T-cell (primary cell): ENCODE measurements at regions not wholly inside any gene's neighbourhood (a gene's known extent, or its start where the extent isn't known, plus 50 kb on each side); places are given as distances from the start of the nearest gene placed in this dataset.

ENCODE experiments used
- ATAC-seq, 4 experiments: fragments of 200-7000 bp in 3 of 4; fragments of 150-1000 bp in 1 of 4; cut with Tn5 transposase; replicated peaks in 1 of 4; 1 replicate in 3 of 4; 2 replicates in 1 of 4; pipeline ENCODE4 v1.10.0; 2021; ENCODE audit warnings: moderate library complexity in 3 of 4, mild to moderate bottlenecking in 2 of 4, moderate number of reproducible peaks in 1 of 4
- CTCF ChIA-PET, 2 donors: fragments of 300-600 bp; sonication (Branson Sonifier 250); formaldehyde crosslinking; loops; one replicate each; lab custom pipeline; 2022; ENCODE audit warnings: antibody characterized with exemption in 2 of 2; lab: Charles Lee
- POLR2A ChIA-PET, 2 donors: fragments of 300-600 bp; sonication (Branson Sonifier 250); formaldehyde crosslinking; loops; one replicate each; lab custom pipeline; 2022; ENCODE audit warnings: antibody characterized with exemption in 2 of 2; lab: Charles Lee
- DNase-seq, 35 experiments: peaks; one replicate each; pipeline versions ENCODE4 v3.0.0 to v3.0.0-alpha.2; 2013 to 2023
- H3K27ac ChIP-seq: one replicate; pipeline ENCODE4 v1.5.1; 2013; ENCODE audit warnings: low read length
- H3K27me3 ChIP-seq, 2 experiments: replicated peaks in 1 of 2; 1 replicate in 1 of 2; 2 replicates in 1 of 2; pipeline versions ENCODE4 v1.6.1 to v1.7.0; 2013; ENCODE audit warnings: low read length in 1 of 2, mixed read lengths in 1 of 2; ENCODE audit not compliant: control insufficient read depth in 2 of 2, insufficient read depth in 2 of 2; ENCODE audit errors: extremely low read depth in 1 of 2
- H3K36me3 ChIP-seq, 2 donors: 1 replicate in 1 of 2; 2 replicates in 1 of 2; pipeline versions ENCODE4 v1.6.1 to v1.7.0; 2013; ENCODE audit warnings: low read length in 1 of 2; ENCODE audit not compliant: control insufficient read depth in 2 of 2, insufficient read depth in 1 of 2; ENCODE audit errors: extremely low read depth in 1 of 2
- H3K4me1 ChIP-seq, 2 experiments: 1 replicate in 1 of 2; 2 replicates in 1 of 2; pipeline versions ENCODE4 v1.6.1 to v1.7.0; 2013; ENCODE audit warnings: low read length in 2 of 2, mixed read lengths in 1 of 2; ENCODE audit not compliant: insufficient read depth in 2 of 2, control insufficient read depth in 1 of 2; ENCODE audit errors: extremely low read depth in 1 of 2
- H3K4me3 ChIP-seq, 2 donors: 1 replicate in 1 of 2; 2 replicates in 1 of 2; pipeline versions ENCODE4 v1.5.1 to v1.7.0; 2013; ENCODE audit warnings: mild to moderate bottlenecking in 2 of 2, low read length in 1 of 2, moderate library complexity in 1 of 2; ENCODE audit not compliant: control insufficient read depth in 1 of 2; ENCODE audit errors: extremely low read depth in 1 of 2
- H3K9me3 ChIP-seq: 2 replicates; pipeline ENCODE4 v1.7.0; 2013
- H3K27ac Mint-ChIP-seq, 2 donors: one replicate each; pipeline ENCODE4 v1.8.0; 2020 to 2021; ENCODE audit warnings: mild to moderate bottlenecking in 2 of 2, mixed read lengths in 2 of 2
- H3K27me3 Mint-ChIP-seq, 2 donors: one replicate each; pipeline ENCODE4 v1.8.0; 2021 to 2022; ENCODE audit warnings: mixed read lengths in 2 of 2
- H3K36me3 Mint-ChIP-seq: one replicate; pipeline ENCODE4 v1.8.0; 2021; ENCODE audit warnings: mixed read lengths
- H3K4me1 Mint-ChIP-seq, 3 donors: one replicate each; pipeline ENCODE4 v1.8.0; 2020 to 2022; ENCODE audit warnings: mixed read lengths in 3 of 3, mild to moderate bottlenecking in 1 of 3
- H3K4me3 Mint-ChIP-seq, 3 donors: one replicate each; pipeline ENCODE4 v1.8.0; 2020 to 2022; ENCODE audit warnings: mild to moderate bottlenecking in 3 of 3, mixed read lengths in 3 of 3, moderate library complexity in 3 of 3
- H3K9me3 Mint-ChIP-seq, 3 donors: one replicate each; pipeline ENCODE4 v1.8.0; 2020 to 2022; ENCODE audit warnings: mixed read lengths in 3 of 3
- WGBS: methylation state at CpG from one replicate; pipeline ENCODE4 v1.1.5; 2013; ENCODE audit warnings: missing lambda C conversion rate; ENCODE audit not compliant: insufficient coverage; 5-methylcytosine and 5-hydroxymethylcytosine counted together

DNA sequence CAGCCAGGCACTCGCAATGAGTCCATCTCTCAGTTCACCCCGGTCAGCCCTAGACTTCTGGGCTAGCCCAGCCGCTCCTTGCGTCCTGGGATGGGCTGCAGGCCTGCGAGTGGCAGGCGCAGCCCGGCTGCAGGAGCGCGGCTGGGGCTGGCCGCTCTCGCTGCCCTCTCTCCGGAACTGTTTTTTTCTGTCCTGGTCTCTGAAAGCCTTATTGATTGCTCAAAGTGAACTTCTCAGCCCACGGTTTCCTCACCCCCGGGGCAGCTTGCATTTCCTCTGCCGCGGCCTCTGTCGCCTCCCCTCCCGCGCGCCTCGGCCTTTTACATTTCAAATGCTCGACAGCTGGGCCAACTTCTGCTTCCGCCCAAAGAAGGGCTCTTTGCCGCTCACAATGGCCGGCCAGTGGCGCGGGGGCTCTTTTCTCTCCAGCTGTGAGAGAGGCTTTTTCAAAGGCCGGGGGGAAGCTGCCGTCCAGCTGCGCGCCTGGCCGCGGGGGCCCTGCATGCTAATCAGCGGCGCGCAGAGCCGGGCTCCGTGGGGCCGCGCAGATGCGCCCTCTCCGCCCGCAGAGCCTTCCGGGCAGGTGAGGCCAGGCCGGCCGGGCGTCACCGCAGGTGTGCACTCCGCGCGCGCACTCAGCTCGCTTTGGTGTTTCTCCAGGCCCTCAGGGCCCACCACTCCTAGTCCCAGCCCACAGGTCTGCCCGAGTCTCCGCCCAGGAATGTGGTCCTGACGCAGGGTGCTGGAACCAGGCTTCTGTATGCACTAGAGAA lies 513.8 kb downstream of the RNF144A start:
- no peaks in the 10 kb centered on the region for H3K36me3 Mint-ChIP-seq
- Histone ChIP-seq H3K36me3 (peaks cover 0 to 4% of the 10 kb centered on the region in 2 donors), H3K27me3 (no peaks in the 10 kb centered on the region), H3K27ac (peak overlapping the region; percentile 64), H3K4me1 (peaks cover 29 to 52% of the 10 kb centered on the region in 2 experiments), H3K4me3 (peak overlapping the region; percentile 45 to 50), H3K9me3 (no peaks in the 10 kb centered on the region)
- H3K9me3 Mint-ChIP-seq, result peaks cover 0 to 12% (median 0%) of the 10 kb centered on the region in 3 donors
- no peaks in the 10 kb centered on the region for H3K27me3 Mint-ChIP-seq
- DNase-seq, result peak in 25 of 35 experiments; percentile 15 to 61 (median 32)
- ChIA-PET POLR2A (no interaction called here), CTCF (interaction anchor here in 1 of 2 donors (0.6 kb wide), 1 partner anchor 225 kb away, joined by 4 read pairs; no protein-coding TSS in a partner anchor)
- ATAC-seq, result peak; percentile 56 to 65 (median 60)
- WGBS, result 5% methylated on average over 50 of the region's 56 CpGs
- peak overlapping the region; percentile 96 to 98 for H3K27ac Mint-ChIP-seq
- peaks cover 43 to 51% (median 47%) of the 10 kb centered on the region in 3 donors for H3K4me1 Mint-ChIP-seq
- peak overlapping the region; percentile 77 to 90 (median 81) for H3K4me3 Mint-ChIP-seq

DNA sequence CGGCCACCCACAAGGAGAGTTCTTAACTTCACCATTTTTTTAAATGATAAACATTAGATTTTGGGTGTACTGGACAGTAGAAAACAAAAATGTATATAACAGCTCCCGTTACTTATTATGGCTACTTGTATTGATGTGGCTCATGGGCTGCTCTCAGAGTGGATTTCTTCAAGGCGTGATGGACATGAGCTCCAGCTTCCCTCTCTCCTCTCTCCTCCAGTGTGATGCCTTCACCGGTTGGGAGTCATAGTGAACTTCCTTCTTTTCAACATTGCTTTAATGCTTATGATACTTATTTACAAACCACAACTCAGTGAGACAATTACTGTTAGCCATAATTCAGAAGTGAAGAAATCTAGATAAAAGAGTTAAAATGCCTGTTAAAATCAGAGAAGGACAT lies 515.2 kb downstream of the RNF144A start:
- Mint-ChIP-seq H3K27ac (peak overlapping the region; percentile 30 to 70), H3K4me3 (peak overlapping the region in 2 of 3 donors; percentile 39 to 90), H3K4me1 (peaks cover 53 to 61% (median 55%) of the 10 kb centered on the region in 3 donors), H3K9me3 (peaks cover 0 to 12% (median 0%) of the 10 kb centered on the region in 3 donors), H3K27me3 (no peaks in the 10 kb centered on the region), H3K36me3 (no peaks in the 10 kb centered on the region)
- POLR2A ChIA-PET, result no interaction called here
- H3K27ac ChIP-seq, result no peak overlapping the region
- H3K36me3 ChIP-seq, result peaks cover 0 to 4% of the 10 kb centered on the region in 2 donors
- no peaks in the 10 kb centered on the region for H3K9me3 ChIP-seq
- ATAC-seq (no peak), DNase-seq (no peak)
- WGBS, result no CpG with 5 or more reads among the region's 4 CpGs
- CTCF ChIA-PET, result no interaction called here
- peaks cover 28 to 56% of the 10 kb centered on the region in 2 experiments for H3K4me1 ChIP-seq
- no peaks in the 10 kb centered on the region for H3K27me3 ChIP-seq
- no peak overlapping the region for H3K4me3 ChIP-seq

DNA sequence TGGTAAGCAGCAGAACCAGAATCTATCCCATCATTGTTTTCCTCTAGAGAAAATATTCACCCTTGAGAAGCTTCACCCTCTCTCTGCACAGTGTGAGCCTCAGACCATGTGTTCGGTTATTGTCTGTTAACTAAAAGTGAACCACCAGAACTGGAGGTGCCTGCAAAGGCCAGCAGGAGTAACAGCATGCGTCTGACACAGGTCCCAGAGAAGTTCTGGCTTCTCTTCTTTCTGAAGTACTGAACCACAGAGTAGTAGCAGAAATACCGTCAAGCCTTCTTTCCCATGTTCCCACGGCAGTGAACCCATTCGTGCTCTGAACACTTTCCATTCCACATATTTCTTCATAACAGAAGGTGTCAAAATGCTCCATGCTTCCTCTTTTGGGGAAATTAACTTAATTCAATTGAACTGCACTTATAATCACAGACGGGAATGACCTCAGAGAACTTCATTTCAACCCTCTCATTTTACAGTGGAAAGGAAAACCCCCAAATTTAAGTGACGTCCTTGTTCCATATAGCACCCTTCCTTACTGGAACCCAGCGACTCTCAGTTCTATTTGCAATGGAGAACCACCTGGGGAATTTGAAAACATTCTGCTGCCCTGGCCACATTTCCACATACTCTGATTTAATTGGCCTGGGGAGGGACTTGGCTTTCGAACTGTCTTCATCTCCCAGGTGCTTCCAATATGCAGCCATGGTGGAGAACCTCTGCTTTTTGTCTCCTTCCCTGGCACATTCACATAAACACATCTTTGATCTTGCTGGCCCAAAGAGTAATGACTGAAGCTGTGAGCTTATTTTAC lies 519.1 kb downstream of the RNF144A start:
- no peaks in the 10 kb centered on the region for H3K27me3 ChIP-seq
- Mint-ChIP-seq H3K36me3 (no peaks in the 10 kb centered on the region), H3K9me3 (peaks cover 0 to 14% (median 7%) of the 10 kb centered on the region in 3 donors), H3K4me1 (peaks cover 26 to 57% (median 46%) of the 10 kb centered on the region in 3 donors), H3K27me3 (no peaks in the 10 kb centered on the region), H3K27ac (peak overlapping the region; percentile 62 to 85), H3K4me3 (no peak overlapping the region)
- 56% methylated on average over 6 of the region's 9 CpGs for WGBS
- H3K9me3 ChIP-seq, result no peaks in the 10 kb centered on the region
- ChIA-PET POLR2A (interaction anchor here (0.7 kb wide), 2 partner anchors 30 to 210 kb away, joined by 3 read pairs; no protein-coding TSS in a partner anchor), CTCF (interaction anchor here in 1 of 2 donors (1.0 to 1.4 kb wide), 2 partner anchors 9 to 235 kb away, joined by 3 to 5 read pairs; no protein-coding TSS in a partner anchor)
- peaks cover 0 to 4% of the 10 kb centered on the region in 2 donors for H3K36me3 ChIP-seq
- ATAC-seq (no peak), DNase-seq (peak in 1 of 35 experiments; percentile 18)
- H3K4me1 ChIP-seq, result peaks cover 0 to 33% of the 10 kb centered on the region in 2 experiments
- peak overlapping the region; percentile 70 for H3K27ac ChIP-seq
- no peak overlapping the region for H3K4me3 ChIP-seq

DNA sequence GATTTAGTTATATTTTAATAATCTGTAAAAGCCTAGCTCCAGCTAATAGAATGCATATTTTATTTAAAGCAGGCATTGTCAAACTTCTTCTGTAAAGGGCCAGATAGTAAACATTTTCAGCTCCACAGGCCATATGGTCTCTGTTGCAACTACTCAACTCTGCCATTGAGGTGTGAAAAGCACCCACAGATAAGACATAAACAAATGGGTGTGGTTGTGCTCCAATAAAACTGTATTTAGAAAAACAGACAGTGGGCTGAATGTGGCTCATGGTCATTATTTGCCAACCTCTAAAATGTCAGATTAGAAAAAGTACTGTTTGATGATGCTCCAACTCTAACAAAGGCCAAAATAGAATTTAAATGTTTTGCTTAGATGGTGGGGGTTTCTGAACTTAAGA lies 519.9 kb downstream of the RNF144A start:
- peaks cover 29 to 62% (median 51%) of the 10 kb centered on the region in 3 donors for H3K4me1 Mint-ChIP-seq
- peaks cover 2 to 20% (median 7%) of the 10 kb centered on the region in 3 donors for H3K9me3 Mint-ChIP-seq
- peak overlapping the region in 1 of 3 donors; percentile 32 for H3K4me3 Mint-ChIP-seq

DNA sequence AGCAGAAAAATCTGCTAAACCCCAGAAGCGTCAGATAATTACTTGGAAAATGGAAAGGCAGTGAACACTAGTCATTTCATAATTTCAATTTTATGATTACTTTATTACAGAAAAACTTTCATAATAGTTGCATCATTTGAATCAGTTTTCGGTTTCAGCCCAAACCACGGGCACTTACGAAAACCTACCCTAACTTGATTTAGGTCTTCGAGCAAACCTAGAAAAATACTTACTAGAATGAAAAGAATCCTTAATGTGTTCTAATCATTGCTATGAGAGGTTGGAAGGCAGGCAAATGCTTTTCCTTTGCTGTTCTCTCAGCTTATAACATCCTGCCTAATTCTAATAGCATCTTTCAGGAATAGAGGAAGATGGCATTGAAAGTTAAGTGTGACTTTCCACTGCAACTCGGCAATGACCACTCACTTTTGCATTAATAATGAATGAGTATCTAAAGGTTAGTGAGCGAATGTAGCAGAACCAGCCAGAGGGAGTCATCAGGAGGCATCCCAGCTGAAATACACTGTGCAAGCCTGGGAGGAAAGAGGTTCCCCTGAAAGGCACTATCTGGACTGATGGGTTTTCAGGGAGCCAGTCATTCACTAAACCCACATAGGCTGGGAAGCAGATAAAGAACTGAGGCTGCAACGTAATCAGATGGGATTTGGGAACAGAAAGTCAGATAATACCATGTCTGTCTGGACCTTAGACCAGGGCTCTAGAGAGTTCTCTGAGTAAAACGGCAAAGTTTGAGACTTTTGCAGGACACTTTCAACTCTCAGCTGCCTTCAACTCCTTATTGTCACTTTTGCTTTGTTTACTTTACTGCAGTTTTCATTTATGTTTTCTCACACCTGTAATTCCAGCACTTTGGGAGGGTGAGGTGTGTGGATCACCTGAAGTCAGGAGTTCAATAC lies 520.8 kb downstream of the RNF144A start:
- CTCF ChIA-PET, result interaction anchor here in 1 of 2 donors (1.4 kb wide), 1 partner anchor 10 kb away, joined by 5 read pairs; no protein-coding TSS in a partner anchor
- no peak for DNase-seq
- Histone ChIP-seq H3K9me3 (no peaks in the 10 kb centered on the region), H3K27me3 (no peaks in the 10 kb centered on the region), H3K4me1 (peaks cover 5 to 27% of the 10 kb centered on the region in 2 experiments), H3K4me3 (no peak overlapping the region), H3K27ac (peak overlapping the region; percentile 70), H3K36me3 (peaks cover 0 to 4% of the 10 kb centered on the region in 2 donors)
- peak overlapping the region; percentile 62 to 85 for H3K27ac Mint-ChIP-seq
- H3K9me3 Mint-ChIP-seq, result peaks cover 2 to 17% (median 7%) of the 10 kb centered on the region in 3 donors
- H3K27me3 Mint-ChIP-seq, result no peaks in the 10 kb centered on the region
- peak in 1 of 4 experiments; percentile 29 for ATAC-seq
- peaks cover 38 to 66% (median 56%) of the 10 kb centered on the region in 3 donors for H3K4me1 Mint-ChIP-seq
- peak overlapping the region in 2 of 3 donors; percentile 7 to 46 for H3K4me3 Mint-ChIP-seq
- 38% methylated on average over 2 of the region's 9 CpGs for WGBS
- H3K36me3 Mint-ChIP-seq, result peaks cover 4% of the 10 kb centered on the region
- POLR2A ChIA-PET, result no interaction called here

More for the DNA sequence above, 519.9 kb downstream of the RNF144A start:
- DNase-seq (peak in 1 of 35 experiments; percentile 33), ATAC-seq (peak in 1 of 4 experiments; percentile 36)
- no peaks in the 10 kb centered on the region for H3K27me3 ChIP-seq
- no peaks in the 10 kb centered on the region for H3K9me3 ChIP-seq
- peak overlapping the region; percentile 70 for H3K27ac ChIP-seq
- H3K36me3 Mint-ChIP-seq, result peaks cover 3% of the 10 kb centered on the region
- ChIA-PET POLR2A (interaction anchor here (0.7 kb wide), 2 partner anchors 29 to 209 kb away, joined by 3 read pairs; no protein-coding TSS in a partner anchor), CTCF (interaction anchor here in 1 of 2 donors (1.0 to 1.4 kb wide), 2 partner anchors 9 to 234 kb away, joined by 3 to 5 read pairs; no protein-coding TSS in a partner anchor)
- H3K36me3 ChIP-seq, result peaks cover 0 to 4% of the 10 kb centered on the region in 2 donors
- no peak overlapping the region for H3K4me3 ChIP-seq
- H3K4me1 ChIP-seq, result peaks cover 0 to 28% of the 10 kb centered on the region in 2 experiments
- peak overlapping the region; percentile 62 to 85 for H3K27ac Mint-ChIP-seq
- no peaks in the 10 kb centered on the region for H3K27me3 Mint-ChIP-seq
